Calu3 (cell line): ENCODE measurements at regions not wholly inside any gene's neighbourhood (a gene's known extent, or its start where the extent isn't known, plus 50 kb on each side); places are given as distances from the start of the nearest gene placed in this dataset.

Experiments
- BruUV-seq: library from RNA; stranded (reverse); fragments of 400-500 nt; replicated peaks from 2 replicates; lab custom pipeline; 2021; lab: Mats Ljungman, UMichigan
- CTCF ChIA-PET: fragments of 300-600 bp; sonication (Branson Sonifier 250); formaldehyde crosslinking; loops from one replicate; lab custom pipeline; 2022; ENCODE audit warnings: antibody characterized with exemption; lab: Charles Lee
- DNase-seq: peaks from one replicate; pipeline ENCODE4 v3.0.0; 2022
- H3K27ac Mint-ChIP-seq: one replicate; pipeline ENCODE4 v1.8.0; 2022; ENCODE audit warnings: mixed read lengths; ENCODE audit not compliant: unreplicated experiment
- H3K27me3 Mint-ChIP-seq: one replicate; pipeline ENCODE4 v1.8.0; 2022; ENCODE audit warnings: mixed read lengths; ENCODE audit not compliant: unreplicated experiment
- H3K36me3 Mint-ChIP-seq: one replicate; pipeline ENCODE4 v1.8.0; 2022; ENCODE audit warnings: mild to moderate bottlenecking, moderate library complexity, mixed read lengths; ENCODE audit not compliant: insufficient read depth, unreplicated experiment
- H3K4me1 Mint-ChIP-seq: one replicate; pipeline ENCODE4 v1.8.0; 2022; ENCODE audit warnings: mild to moderate bottlenecking, low read depth, mixed read lengths; ENCODE audit not compliant: unreplicated experiment
- H3K4me3 Mint-ChIP-seq: one replicate; pipeline ENCODE4 v1.8.0; 2022; ENCODE audit warnings: mild to moderate bottlenecking, low read depth, moderate library complexity, mixed read lengths; ENCODE audit not compliant: unreplicated experiment
- H3K9me3 Mint-ChIP-seq: one replicate; pipeline ENCODE4 v1.8.0; 2022; ENCODE audit warnings: low read depth, mixed read lengths; ENCODE audit not compliant: unreplicated experiment
- intact Hi-C: fragments of 100-400 bp; cut with micrococcal nuclease; formaldehyde crosslinking; loops from one replicate; pipeline ENCODE4 v1.10.0; 2022; ENCODE audit not compliant: unreplicated experiment
- TF ChIP-seq, protein P1 (sequence below): fragments of 200-600 bp; IDR thresholded peaks from one replicate; pipeline ENCODE4 v1.8.0; 2022; ENCODE audit warnings: antibody characterized with exemption; ENCODE audit not compliant: unreplicated experiment

DNA sequence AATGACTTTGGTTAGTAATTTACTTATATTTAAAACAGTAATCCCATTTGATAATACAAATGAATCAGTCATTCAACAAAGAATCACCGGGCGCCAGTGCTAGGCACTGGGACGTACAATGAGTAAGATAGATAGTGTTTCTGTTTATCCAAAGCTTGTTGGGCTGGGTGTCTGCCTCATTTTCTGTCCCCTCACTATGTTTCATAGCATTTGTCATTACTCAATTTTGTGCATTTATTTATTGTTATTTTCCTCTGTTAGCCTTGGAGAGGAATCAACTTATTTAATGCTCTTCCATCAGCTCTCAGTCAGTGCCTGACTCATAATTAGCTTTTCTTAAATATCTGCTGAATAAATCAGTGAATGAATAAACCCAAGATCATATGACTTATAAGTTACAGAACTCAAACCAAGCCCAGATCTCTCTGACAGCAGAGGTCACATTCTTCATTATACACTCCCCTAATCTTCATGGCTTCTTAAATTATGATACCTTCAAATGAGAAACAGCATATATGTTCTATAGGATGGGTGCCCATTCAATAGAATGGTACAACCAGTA, 86.2 kb downstream of the TSPAN8 start:
- CTCF ChIA-PET, result interaction anchor here (0.6 to 1.1 kb wide), 2 partner anchors 10 to 231 kb away, joined by 3 read pairs; no protein-coding TSS in a partner anchor
- intact Hi-C loops, result no loop called here
- no peak overlapping the region for H3K27ac Mint-ChIP-seq
- TF ChIP-seq, protein P1, sequence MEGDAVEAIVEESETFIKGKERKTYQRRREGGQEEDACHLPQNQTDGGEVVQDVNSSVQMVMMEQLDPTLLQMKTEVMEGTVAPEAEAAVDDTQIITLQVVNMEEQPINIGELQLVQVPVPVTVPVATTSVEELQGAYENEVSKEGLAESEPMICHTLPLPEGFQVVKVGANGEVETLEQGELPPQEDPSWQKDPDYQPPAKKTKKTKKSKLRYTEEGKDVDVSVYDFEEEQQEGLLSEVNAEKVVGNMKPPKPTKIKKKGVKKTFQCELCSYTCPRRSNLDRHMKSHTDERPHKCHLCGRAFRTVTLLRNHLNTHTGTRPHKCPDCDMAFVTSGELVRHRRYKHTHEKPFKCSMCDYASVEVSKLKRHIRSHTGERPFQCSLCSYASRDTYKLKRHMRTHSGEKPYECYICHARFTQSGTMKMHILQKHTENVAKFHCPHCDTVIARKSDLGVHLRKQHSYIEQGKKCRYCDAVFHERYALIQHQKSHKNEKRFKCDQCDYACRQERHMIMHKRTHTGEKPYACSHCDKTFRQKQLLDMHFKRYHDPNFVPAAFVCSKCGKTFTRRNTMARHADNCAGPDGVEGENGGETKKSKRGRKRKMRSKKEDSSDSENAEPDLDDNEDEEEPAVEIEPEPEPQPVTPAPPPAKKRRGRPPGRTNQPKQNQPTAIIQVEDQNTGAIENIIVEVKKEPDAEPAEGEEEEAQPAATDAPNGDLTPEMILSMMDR, result no peak
- H3K27me3 Mint-ChIP-seq, result no peaks in the 10 kb centered on the region
- no TSS peak for BruUV-seq
- H3K36me3 Mint-ChIP-seq, result no peaks in the 10 kb centered on the region
- H3K9me3 Mint-ChIP-seq, result no peaks in the 10 kb centered on the region
- DNase-seq, result no peak
- H3K4me1 Mint-ChIP-seq, result peaks cover 14% of the 10 kb centered on the region
- no peak overlapping the region for H3K4me3 Mint-ChIP-seq

DNA sequence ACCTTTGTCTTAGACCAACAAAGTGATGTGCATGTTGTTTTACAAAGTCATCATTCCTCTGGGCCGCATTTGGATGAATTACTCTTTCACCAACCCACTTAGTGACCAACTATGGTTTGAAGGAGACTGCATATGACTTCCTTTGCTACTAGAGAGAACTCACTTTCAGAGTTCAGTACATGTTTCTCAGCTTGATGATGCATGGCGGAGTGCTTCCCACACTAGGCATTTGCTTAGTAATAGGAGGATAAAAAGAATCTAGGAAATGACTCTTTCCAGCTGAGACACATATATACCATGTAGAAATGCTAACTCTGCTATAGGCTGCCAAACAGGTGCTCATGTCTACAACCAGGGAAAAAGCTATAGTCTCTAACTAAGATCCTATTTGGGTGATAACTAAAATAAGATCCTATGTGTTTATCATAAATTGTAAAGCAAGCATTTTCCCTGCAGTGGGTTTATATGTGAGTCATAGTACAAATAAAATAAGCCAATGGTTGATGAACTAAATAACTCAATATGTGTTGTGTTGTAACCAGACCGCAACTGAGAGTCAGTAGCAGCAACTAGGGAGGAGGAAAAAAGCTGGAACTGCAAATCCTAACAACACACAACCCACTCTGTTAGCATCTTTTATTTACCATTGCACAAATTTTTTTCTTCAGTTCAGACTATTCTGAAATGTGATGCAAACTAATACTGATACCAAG, 87.2 kb downstream of the TSPAN8 start:
- H3K27ac Mint-ChIP-seq, result no peak overlapping the region
- H3K4me1 Mint-ChIP-seq, result peaks cover 22% of the 10 kb centered on the region
- CTCF ChIA-PET, result interaction anchor here (1.1 to 1.2 kb wide), 2 partner anchors 10 to 11 kb away, joined by 3 read pairs; no protein-coding TSS in a partner anchor
- BruUV-seq, result no TSS peak
- no peaks in the 10 kb centered on the region for H3K27me3 Mint-ChIP-seq
- intact Hi-C loops, result no loop called here
- no peaks in the 10 kb centered on the region for H3K9me3 Mint-ChIP-seq
- no peak overlapping the region for H3K4me3 Mint-ChIP-seq
- no peaks in the 10 kb centered on the region for H3K36me3 Mint-ChIP-seq
- no peak for DNase-seq
- TF ChIP-seq, protein P1, result no peak

DNA sequence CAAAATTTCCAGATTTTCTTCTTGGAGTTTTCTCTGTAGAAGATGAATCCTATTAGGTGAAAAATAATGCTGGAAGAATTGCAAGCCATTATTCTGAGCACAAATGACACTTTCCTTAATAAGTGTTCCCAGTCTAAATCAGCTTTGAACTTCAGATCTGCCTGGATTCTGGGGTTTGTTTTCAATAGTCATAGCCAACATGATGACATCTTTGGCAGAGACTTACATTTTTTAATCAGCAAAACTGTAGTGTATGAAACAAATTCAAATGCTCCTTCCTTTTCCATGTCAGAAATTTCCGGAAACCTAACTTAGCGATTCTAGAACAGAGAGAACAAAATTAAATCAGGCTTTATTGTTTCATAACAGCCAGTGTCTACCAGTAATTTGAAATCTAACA, 88.5 kb downstream of the TSPAN8 start:
- BruUV-seq, result no TSS peak
- Mint-ChIP-seq H3K36me3 (no peaks in the 10 kb centered on the region), H3K9me3 (no peaks in the 10 kb centered on the region), H3K4me1 (peaks cover 31% of the 10 kb centered on the region), H3K27ac (no peak overlapping the region), H3K27me3 (no peaks in the 10 kb centered on the region), H3K4me3 (no peak overlapping the region)
- DNase-seq, result no peak
- TF ChIP-seq, protein P1, result no peak
- CTCF ChIA-PET, result no interaction called here
- intact Hi-C loops, result no loop called here

DNA sequence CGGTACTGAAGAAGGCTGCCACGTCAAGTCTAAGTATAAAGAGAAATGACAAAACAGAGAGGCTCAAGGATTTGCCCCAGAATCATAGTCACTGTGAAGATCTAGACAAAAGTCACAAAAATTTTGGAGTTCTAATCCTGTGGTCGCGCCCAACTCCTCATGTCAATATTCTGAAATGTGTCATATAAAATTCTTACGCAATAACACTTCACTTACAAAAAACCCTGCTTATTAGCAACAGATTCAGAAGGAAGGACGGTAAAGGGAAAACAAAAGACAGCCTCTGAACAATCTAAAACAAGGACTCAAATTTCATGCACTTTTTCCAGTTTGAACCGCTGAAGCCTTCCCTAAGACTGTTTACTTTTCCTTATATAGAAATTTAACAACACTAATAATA, 94.7 kb downstream of the TSPAN8 start:
- peaks cover 10% of the 10 kb centered on the region for H3K36me3 Mint-ChIP-seq
- intact Hi-C loops, result loop anchor here (5.0 kb wide), 1 partner anchor 74 kb away; no protein-coding TSS in a partner anchor

More for the DNA sequence above, 94.7 kb downstream of the TSPAN8 start:
- BruUV-seq, result no TSS peak
- Mint-ChIP-seq H3K4me1 (peaks cover 66% of the 10 kb centered on the region), H3K4me3 (peak overlapping the region; percentile 15), H3K27me3 (no peaks in the 10 kb centered on the region), H3K9me3 (no peaks in the 10 kb centered on the region), H3K27ac (peak overlapping the region; percentile 69)
- peak; percentile 7 for DNase-seq
- TF ChIP-seq, protein P1, result no peak
- CTCF ChIA-PET, result no interaction called here
